Esophagus squamous epithelium (tissue), 5 donors: ENCODE measurements at regions not wholly inside any gene's neighbourhood (a gene's known extent, or its start where the extent isn't known, plus 50 kb on each side); places are given as distances from the start of the nearest gene placed in this dataset.

ENCODE experiments used
- DNase-seq: peaks from one replicate; lab custom pipeline; 2025; lab: John Stamatoyannopoulos, UW
- H3K27ac ChIP-seq, 4 donors: fragments of 200-600 bp; sonication (generic); one replicate each; pipeline ENCODE4 v1.5.1; 2016 to 2019; ENCODE audit warnings: mild to moderate bottlenecking in 1 of 4
- H3K27me3 ChIP-seq, 4 donors: fragments of 200-600 bp; sonication (generic); 1 replicate in 3 of 4; 2 replicates in 1 of 4; pipeline versions ENCODE4 v1.5.1 to v1.6.0; 2017 to 2021; ENCODE audit warnings: antibody characterized with exemption in 1 of 4
- H3K36me3 ChIP-seq, 3 donors: fragments of 200-600 bp; sonication (generic); one replicate each; pipeline ENCODE4 v1.5.1; 2016 to 2019
- H3K4me1 ChIP-seq, 3 donors: fragments of 200-600 bp; sonication (generic); one replicate each; pipeline ENCODE4 v1.5.1; 2017 to 2019
- H3K4me3 ChIP-seq, 4 donors: fragments of 200-600 bp; sonication (generic); 1 replicate in 3 of 4; 2 replicates in 1 of 4; pipeline ENCODE4 v1.5.1; 2016 to 2019; ENCODE audit warnings: mild to moderate bottlenecking in 2 of 4, moderate library complexity in 1 of 4
- H3K9me3 ChIP-seq, 3 donors: fragments of 200-600 bp; sonication (generic); one replicate each; pipeline ENCODE4 v1.5.1; 2016 to 2019
- CTCF ChIP-seq, 6 experiments: fragments of 450-650 bp in 4 of 6; fragments of 200-600 bp in 2 of 6; sonication (generic) in 2 of 6; IDR thresholded peaks; one replicate each; pipeline ENCODE4 v1.5.1; 2016 to 2019; ENCODE audit warnings: antibody characterized with exemption in 6 of 6, mild to moderate bottlenecking in 4 of 6, moderate library complexity in 4 of 6
- POLR2A ChIP-seq, 4 donors: fragments of 450-650 bp; IDR thresholded peaks; one replicate each; pipeline ENCODE4 v1.6.1; 2017; ENCODE audit warnings: antibody characterized with exemption in 4 of 4, mild to moderate bottlenecking in 4 of 4, moderate library complexity in 3 of 4
- WGBS, 2 donors: methylation state at CpG; one replicate each; pipeline ENCODE4 v1.1.5; 2018; 5-methylcytosine and 5-hydroxymethylcytosine counted together
- intact Hi-C: fragments of 100-400 bp; cut with DNase I; formaldehyde crosslinking; loops from one replicate; pipeline ENCODE4 v1.15.0; 2022
- donor health status: DM: yes; HTN: yes; CAD: no.

- Histone ChIP-seq H3K4me1 (no peaks in the 10 kb centered on the region), H3K36me3 (no peaks in the 10 kb centered on the region), H3K27me3 (no peaks in the 10 kb centered on the region), H3K4me3 (no peak overlapping the region), H3K27ac (no peak overlapping the region), H3K9me3 (no peaks in the 10 kb centered on the region)
- no peak for DNase-seq
- intact Hi-C loops: no loop called here
- 41 to 50% methylated on average over 1 of the region's 1 CpG for WGBS, 2 donors
- TF ChIP-seq POLR2A (IDR thresholded peaks at IDR 0.05): no peak
Observed at GRCh38 chr1:165011186-165011585, 345.3 kb downstream of the LMX1A start.

GRCh38 chr1:165010418-165011070, 346.0 kb downstream of the LMX1A start:
- intact Hi-C loops: no loop called here
- no peak overlapping the region for H3K27ac ChIP-seq
- H3K36me3 ChIP-seq: no peaks in the 10 kb centered on the region
- H3K27me3 ChIP-seq: no peaks in the 10 kb centered on the region
- H3K4me3 ChIP-seq: no peak overlapping the region
- no peaks in the 10 kb centered on the region for H3K9me3 ChIP-seq
- H3K4me1 ChIP-seq: no peaks in the 10 kb centered on the region
- no peak for DNase-seq
- TF ChIP-seq CTCF (IDR thresholded peaks at IDR 0.05): no peak
- no peak for TF ChIP-seq POLR2A (IDR thresholded peaks at IDR 0.05)
- 20 to 26% methylated on average over 3 of the region's 3 CpGs for WGBS, 2 donors

GRCh38 chr1:165006831-165007230, 349.7 kb downstream of the LMX1A start:
- no peak for DNase-seq
- no peak overlapping the region for H3K27ac ChIP-seq
- no peaks in the 10 kb centered on the region for H3K4me1 ChIP-seq
- WGBS, 2 donors: 54 to 61% methylated on average over 7 of the region's 7 CpGs
- H3K4me3 ChIP-seq: no peak overlapping the region
- H3K27me3 ChIP-seq: no peaks in the 10 kb centered on the region
- TF ChIP-seq POLR2A (IDR thresholded peaks at IDR 0.05): no peak
- no peaks in the 10 kb centered on the region for H3K36me3 ChIP-seq
- no peaks in the 10 kb centered on the region for H3K9me3 ChIP-seq
- intact Hi-C loops: no loop called here

GRCh38 chr1:164999146-164999545, 357.4 kb downstream of the LMX1A start:
- no peak for TF ChIP-seq CTCF (IDR thresholded peaks at IDR 0.05)
- no peak for TF ChIP-seq POLR2A (IDR thresholded peaks at IDR 0.05)
- Histone ChIP-seq H3K9me3 (no peaks in the 10 kb centered on the region), H3K36me3 (no peaks in the 10 kb centered on the region), H3K27me3 (no peaks in the 10 kb centered on the region), H3K27ac (no peak overlapping the region), H3K4me1 (no peaks in the 10 kb centered on the region), H3K4me3 (no peak overlapping the region)
- DNase-seq: no peak
- 70 to 81% methylated on average over 5 of the region's 5 CpGs for WGBS, 2 donors
- intact Hi-C loops: no loop called here

- H3K9me3 ChIP-seq: no peaks in the 10 kb centered on the region
- H3K4me3 ChIP-seq: no peak overlapping the region
- 96 to 100% methylated on average over 4 to 6 of the region's 6 CpGs for WGBS, 2 donors
- no peaks in the 10 kb centered on the region for H3K4me1 ChIP-seq
- TF ChIP-seq CTCF (IDR thresholded peaks at IDR 0.05) (no peak), POLR2A (IDR thresholded peaks at IDR 0.05) (no peak)
- H3K27ac ChIP-seq: no peak overlapping the region
- H3K27me3 ChIP-seq: no peaks in the 10 kb centered on the region
- intact Hi-C loops: no loop called here
- no peaks in the 10 kb centered on the region for H3K36me3 ChIP-seq
- no peak for DNase-seq
Observed at GRCh38 chr1:164991763-164992314, 364.7 kb downstream of the LMX1A start.

- H3K4me1 ChIP-seq: no peaks in the 10 kb centered on the region
- WGBS, 2 donors: 61 to 63% methylated on average over 3 of the region's 3 CpGs
- no peaks in the 10 kb centered on the region for H3K27me3 ChIP-seq
- H3K4me3 ChIP-seq: no peak overlapping the region
- intact Hi-C loops: no loop called here
- no peak for DNase-seq
- TF ChIP-seq CTCF (IDR thresholded peaks at IDR 0.05) (no peak), POLR2A (IDR thresholded peaks at IDR 0.05) (no peak)
- no peaks in the 10 kb centered on the region for H3K9me3 ChIP-seq
- no peak overlapping the region for H3K27ac ChIP-seq
- no peaks in the 10 kb centered on the region for H3K36me3 ChIP-seq
Observed at GRCh38 chr1:164983023-164983650, 373.4 kb downstream of the LMX1A start.
